Naive B cell (primary cell): ENCODE measurements at regions not wholly inside any gene's neighbourhood (a gene's known extent, or its start where the extent isn't known, plus 50 kb on each side); places are given as distances from the start of the nearest gene placed in this dataset.

ENCODE experiments used
- ATAC-seq, 2 donors: fragments of 150-1000 bp; cut with Tn5 transposase; 2 replicates each; pipeline ENCODE4 v1.10.0; 2021; ENCODE audit warnings: low read depth in 2 of 2, mild to moderate bottlenecking in 2 of 2, moderate library complexity in 2 of 2
- DNase-seq: peaks from one replicate; pipeline ENCODE4 v3.0.0; 2022
- H3K27ac Mint-ChIP-seq, 6 donors: one replicate each; pipeline ENCODE4 v1.8.0; 2020 to 2022; ENCODE audit warnings: mild to moderate bottlenecking in 6 of 6, mixed read lengths in 6 of 6, moderate library complexity in 5 of 6, inconsistent platforms in 2 of 6
- H3K27me3 Mint-ChIP-seq, 3 donors: one replicate each; pipeline ENCODE4 v1.8.0; 2021 to 2022; ENCODE audit warnings: mixed read lengths in 3 of 3, mild to moderate bottlenecking in 1 of 3
- H3K36me3 Mint-ChIP-seq, 2 donors: one replicate each; pipeline ENCODE4 v1.8.0; 2020 to 2022; ENCODE audit warnings: mixed read lengths in 2 of 2, inconsistent platforms in 1 of 2, mild to moderate bottlenecking in 1 of 2
- H3K4me1 Mint-ChIP-seq, 3 donors: one replicate each; pipeline ENCODE4 v1.8.0; 2020 to 2022; ENCODE audit warnings: mixed read lengths in 3 of 3, inconsistent platforms in 1 of 3, mild to moderate bottlenecking in 1 of 3, moderate library complexity in 1 of 3
- H3K4me3 Mint-ChIP-seq, 8 donors: one replicate each; pipeline ENCODE4 v1.8.0; 2020 to 2022; ENCODE audit warnings: mild to moderate bottlenecking in 8 of 8, mixed read lengths in 8 of 8, moderate library complexity in 8 of 8, inconsistent platforms in 2 of 8
- H3K9me3 Mint-ChIP-seq, 7 donors: one replicate each; pipeline ENCODE4 v1.8.0; 2020 to 2022; ENCODE audit warnings: mixed read lengths in 7 of 7, mild to moderate bottlenecking in 5 of 7, inconsistent platforms in 2 of 7, moderate library complexity in 1 of 7

DNA sequence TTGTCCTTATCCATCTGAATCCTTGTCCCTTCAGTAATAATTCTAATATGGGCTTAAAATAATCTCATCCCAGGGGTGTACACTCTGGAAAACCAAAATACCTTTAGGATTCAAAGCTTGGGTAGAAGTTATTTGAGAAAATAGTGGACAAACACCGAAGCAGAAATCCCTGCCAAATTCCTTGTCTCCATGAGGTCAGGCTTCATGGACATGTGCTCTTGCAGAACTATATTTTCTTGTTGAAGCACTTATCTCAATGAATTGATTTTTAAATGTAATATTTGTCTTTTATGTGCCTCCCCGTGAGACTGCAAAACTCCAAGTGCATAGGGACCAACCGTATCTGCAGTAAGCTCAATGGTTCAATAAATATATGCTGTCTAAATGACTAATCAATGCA, 1153.3 kb upstream of the AUTS2 start:
- H3K9me3 Mint-ChIP-seq: peaks cover 0 to 33% (median 16%) of the 10 kb centered on the region in 7 donors
- no peaks in the 10 kb centered on the region for H3K4me1 Mint-ChIP-seq
- DNase-seq (no peak), ATAC-seq (no peak)
- H3K36me3 Mint-ChIP-seq: peaks cover 0 to 7% of the 10 kb centered on the region in 2 donors
- H3K4me3 Mint-ChIP-seq: no peak overlapping the region
- H3K27ac Mint-ChIP-seq: no peak overlapping the region
- H3K27me3 Mint-ChIP-seq: no peaks in the 10 kb centered on the region

DNA sequence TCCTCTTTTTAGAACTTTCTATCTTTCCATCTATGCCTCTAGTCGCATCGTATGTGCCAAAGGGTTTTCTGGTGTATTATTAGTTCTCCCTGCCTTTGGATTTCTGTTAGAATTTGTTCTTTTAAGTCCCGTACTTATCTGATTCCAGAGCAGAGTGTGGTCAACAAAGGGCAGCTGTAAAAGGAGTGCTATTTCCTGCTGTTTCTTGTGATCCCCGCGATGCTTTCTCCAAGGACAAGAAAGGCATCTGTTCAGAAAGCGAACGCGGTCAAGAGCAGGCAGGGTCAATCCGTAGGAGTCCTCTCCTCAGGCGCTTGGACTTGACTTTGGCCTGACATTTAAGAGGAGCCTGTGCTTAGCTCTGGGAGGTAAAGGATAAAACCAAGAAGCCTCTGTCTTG, 1152.1 kb upstream of the AUTS2 start:
- no peak overlapping the region for H3K27ac Mint-ChIP-seq
- no peaks in the 10 kb centered on the region for H3K27me3 Mint-ChIP-seq
- no peak for ATAC-seq
- no peak for DNase-seq
- H3K9me3 Mint-ChIP-seq: peaks cover 1 to 34% (median 16%) of the 10 kb centered on the region in 7 donors
- H3K4me3 Mint-ChIP-seq: no peak overlapping the region
- peaks cover 0 to 7% of the 10 kb centered on the region in 2 donors for H3K36me3 Mint-ChIP-seq
- H3K4me1 Mint-ChIP-seq: no peaks in the 10 kb centered on the region

DNA sequence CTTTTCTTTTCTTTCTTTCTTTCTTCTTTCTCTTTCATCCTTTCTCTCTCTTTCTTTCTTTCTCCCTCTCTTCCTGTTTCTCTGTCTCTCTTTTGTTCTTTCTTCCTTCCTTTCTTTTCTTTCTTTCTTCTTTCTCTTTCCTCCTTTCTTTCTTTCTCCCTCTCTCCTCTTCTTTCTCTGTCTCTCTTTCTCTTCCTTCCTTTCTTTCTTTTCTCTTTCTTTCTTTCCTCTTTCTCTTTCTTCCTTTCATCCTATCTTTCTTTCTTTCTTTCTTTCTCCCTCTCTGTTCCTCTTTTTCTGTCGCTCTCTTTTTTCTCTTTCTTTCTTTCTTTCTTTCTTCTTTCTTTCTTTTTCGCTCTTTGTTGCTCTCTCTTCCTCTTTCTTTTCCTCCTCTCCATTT, 1149.2 kb upstream of the AUTS2 start:
- Mint-ChIP-seq H3K36me3 (peaks cover 0 to 7% of the 10 kb centered on the region in 2 donors), H3K27ac (no peak overlapping the region), H3K9me3 (peaks cover 1 to 34% (median 12%) of the 10 kb centered on the region in 7 donors), H3K4me1 (no peaks in the 10 kb centered on the region), H3K4me3 (peak overlapping the region in 1 of 8 donors; percentile 5), H3K27me3 (no peaks in the 10 kb centered on the region)
- DNase-seq (no peak), ATAC-seq (no peak)

DNA sequence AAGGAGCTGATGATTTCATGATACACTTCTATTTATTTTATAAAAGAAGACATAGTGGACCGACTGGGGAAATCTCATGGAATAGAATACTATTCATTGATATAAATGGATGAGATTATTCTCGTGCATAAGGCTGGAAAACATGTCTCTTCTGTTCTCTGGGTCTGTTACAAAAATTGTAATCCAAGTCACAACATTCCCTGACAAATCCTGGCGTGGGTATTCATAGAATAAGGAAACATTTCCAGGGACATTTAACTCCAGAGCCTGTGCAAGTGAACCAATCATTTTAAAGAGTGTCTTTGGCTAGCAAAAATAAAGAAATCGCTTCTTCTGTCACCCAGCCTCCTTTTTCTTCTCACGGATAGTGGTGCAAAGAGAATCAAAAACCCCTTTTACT, 1148.5 kb upstream of the AUTS2 start:
- no peaks in the 10 kb centered on the region for H3K27me3 Mint-ChIP-seq
- H3K4me1 Mint-ChIP-seq: no peaks in the 10 kb centered on the region
- no peak overlapping the region for H3K27ac Mint-ChIP-seq
- no peak for ATAC-seq
- H3K36me3 Mint-ChIP-seq: peaks cover 0 to 7% of the 10 kb centered on the region in 2 donors
- H3K4me3 Mint-ChIP-seq: no peak overlapping the region
- peaks cover 1 to 39% (median 12%) of the 10 kb centered on the region in 7 donors for H3K9me3 Mint-ChIP-seq
- no peak for DNase-seq

DNA sequence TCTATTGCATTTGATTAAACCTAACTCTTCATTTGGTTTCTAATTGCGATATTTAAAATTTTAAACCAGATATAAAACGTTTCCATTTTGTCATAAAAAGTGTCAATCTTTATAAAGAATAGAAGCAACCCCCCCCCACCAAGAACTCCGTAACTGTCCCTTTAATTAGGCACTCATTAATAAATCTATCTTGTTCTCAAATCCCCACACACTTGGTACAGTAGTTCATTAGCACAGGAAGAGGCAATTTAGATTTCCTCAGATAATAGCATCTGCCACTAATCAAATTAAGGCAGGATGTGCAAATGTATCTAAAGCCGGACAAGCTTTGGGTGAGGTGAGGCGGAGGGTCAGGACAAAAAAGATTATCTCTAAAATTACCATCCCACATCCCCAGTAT, 1143.3 kb upstream of the AUTS2 start:
- Mint-ChIP-seq H3K4me1 (no peaks in the 10 kb centered on the region), H3K9me3 (peaks cover 17 to 50% (median 27%) of the 10 kb centered on the region in 7 donors), H3K27me3 (no peaks in the 10 kb centered on the region), H3K4me3 (no peak overlapping the region), H3K36me3 (peaks cover 5 to 27% of the 10 kb centered on the region in 2 donors), H3K27ac (no peak overlapping the region)
- ATAC-seq (no peak), DNase-seq (no peak)

DNA sequence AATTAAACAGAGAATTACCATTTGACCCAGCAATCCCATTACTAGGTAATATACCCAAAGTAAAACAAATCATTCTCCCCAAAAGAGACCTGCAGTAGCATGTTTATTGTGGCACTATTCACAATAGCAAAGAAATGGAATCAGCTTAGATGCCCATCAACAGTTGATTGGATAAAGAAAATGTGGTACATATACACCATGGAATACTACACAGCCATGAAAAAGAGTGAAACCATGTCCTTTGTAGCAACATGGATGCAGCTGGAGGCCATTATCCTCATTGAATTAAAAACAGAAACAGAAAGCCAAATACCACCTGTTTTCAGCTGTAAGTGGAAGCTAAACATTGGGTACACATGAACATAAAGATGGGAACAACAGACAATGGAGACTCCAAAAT, 1141.8 kb upstream of the AUTS2 start:
- Mint-ChIP-seq H3K4me1 (no peaks in the 10 kb centered on the region), H3K4me3 (no peak overlapping the region), H3K27me3 (no peaks in the 10 kb centered on the region), H3K27ac (no peak overlapping the region), H3K9me3 (peaks cover 17 to 52% (median 26%) of the 10 kb centered on the region in 7 donors), H3K36me3 (peaks cover 5 to 27% of the 10 kb centered on the region in 2 donors)
- ATAC-seq (no peak), DNase-seq (no peak)

DNA sequence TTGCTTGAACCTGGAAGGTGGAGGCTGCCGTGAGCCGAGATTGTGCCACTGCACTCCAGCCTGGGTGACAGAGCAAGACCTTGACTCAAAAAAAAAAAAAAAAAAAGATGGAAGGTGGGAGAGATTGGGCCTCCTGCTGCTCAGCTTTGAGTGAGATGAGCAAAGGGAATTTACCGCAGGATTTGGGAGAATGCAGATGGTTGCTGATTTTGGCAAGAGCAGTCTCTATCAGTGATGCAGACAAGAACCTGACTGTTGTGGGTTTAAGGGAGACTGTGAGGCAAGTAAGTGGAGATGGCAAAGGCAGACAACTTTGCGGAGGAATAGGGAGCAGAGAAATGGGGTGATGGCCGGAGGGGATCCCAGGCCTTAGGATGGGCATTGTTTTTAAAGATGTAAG, 1140.8 kb upstream of the AUTS2 start:
- H3K27me3 Mint-ChIP-seq: no peaks in the 10 kb centered on the region
- H3K27ac Mint-ChIP-seq: peak overlapping the region in 2 of 6 donors; percentile 18 to 21
- DNase-seq: no peak
- peaks cover 17 to 52% (median 26%) of the 10 kb centered on the region in 7 donors for H3K9me3 Mint-ChIP-seq
- H3K4me1 Mint-ChIP-seq: no peaks in the 10 kb centered on the region
- H3K4me3 Mint-ChIP-seq: no peak overlapping the region
- peaks cover 5 to 27% of the 10 kb centered on the region in 2 donors for H3K36me3 Mint-ChIP-seq
- no peak for ATAC-seq

DNA sequence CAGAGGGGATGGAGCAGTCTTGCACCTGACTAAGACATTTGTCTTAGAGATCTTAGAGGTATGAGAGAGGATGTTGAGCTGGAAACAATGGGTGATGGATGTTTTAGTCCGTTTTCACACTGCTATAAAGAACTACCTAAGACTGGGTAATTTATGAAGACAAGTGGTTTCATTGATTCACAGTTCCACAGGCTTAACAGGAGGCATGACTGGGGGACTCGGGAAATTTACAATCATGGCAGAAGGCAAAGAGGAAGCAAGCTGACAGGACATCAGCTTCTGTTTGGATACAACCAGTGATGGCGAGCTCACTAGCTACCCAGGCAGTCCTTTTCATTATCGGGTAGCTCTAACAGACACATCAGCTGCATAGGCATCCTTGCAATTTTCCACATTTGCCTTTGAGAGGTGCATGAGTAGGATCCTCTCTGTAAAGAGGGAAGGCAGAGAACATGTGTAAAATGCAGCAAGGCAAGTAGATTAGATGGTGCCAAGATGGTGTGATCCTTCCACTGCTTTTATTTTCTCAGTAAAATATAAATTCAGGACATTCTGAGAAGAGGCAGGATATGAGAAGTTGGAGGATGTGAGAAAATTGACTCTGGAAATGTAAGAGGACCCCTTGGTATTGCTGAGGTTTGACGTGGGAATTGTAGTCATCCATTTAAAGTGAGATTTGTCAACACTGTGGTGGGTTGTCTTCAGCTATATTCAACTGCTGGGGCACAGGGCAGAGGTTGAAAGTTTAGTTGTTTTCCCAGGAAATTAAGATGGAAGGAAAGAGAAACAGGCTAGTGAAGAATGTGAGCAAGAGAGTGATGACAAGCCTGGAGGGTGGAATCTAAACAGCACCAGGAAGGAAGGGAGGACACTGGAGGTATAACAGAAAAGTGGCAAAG, 1140.0 kb upstream of the AUTS2 start:
- no peaks in the 10 kb centered on the region for H3K27me3 Mint-ChIP-seq
- no peak for ATAC-seq
- H3K9me3 Mint-ChIP-seq: peaks cover 17 to 52% (median 26%) of the 10 kb centered on the region in 7 donors
- no peak overlapping the region for H3K4me3 Mint-ChIP-seq
- no peaks in the 10 kb centered on the region for H3K4me1 Mint-ChIP-seq
- peaks cover 5 to 27% of the 10 kb centered on the region in 2 donors for H3K36me3 Mint-ChIP-seq
- DNase-seq: no peak
- H3K27ac Mint-ChIP-seq: no peak overlapping the region

DNA sequence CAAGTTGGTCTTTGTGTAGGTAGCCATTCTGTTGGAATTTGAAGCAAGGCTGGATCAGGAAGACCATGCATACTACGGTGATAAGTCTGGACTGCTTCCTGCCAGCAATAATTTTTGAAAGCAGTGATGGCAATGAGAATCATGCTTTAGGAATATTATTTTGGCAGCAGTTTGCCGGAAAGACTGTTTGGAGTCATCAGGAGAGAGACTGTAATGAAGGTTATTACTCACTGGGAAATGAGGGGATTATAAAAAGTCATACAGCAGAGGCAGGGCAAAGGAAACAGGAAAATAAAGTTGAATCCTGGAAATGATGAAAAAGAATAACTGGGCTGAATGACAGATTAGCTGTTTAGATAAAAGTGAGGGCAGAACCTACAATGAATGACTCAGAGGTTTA, 1136.8 kb upstream of the AUTS2 start:
- Mint-ChIP-seq H3K4me3 (no peak overlapping the region), H3K27me3 (no peaks in the 10 kb centered on the region), H3K27ac (no peak overlapping the region), H3K36me3 (peaks cover 5 to 27% of the 10 kb centered on the region in 2 donors), H3K9me3 (peaks cover 16 to 36% (median 19%) of the 10 kb centered on the region in 7 donors), H3K4me1 (no peaks in the 10 kb centered on the region)
- ATAC-seq (no peak), DNase-seq (no peak)

DNA sequence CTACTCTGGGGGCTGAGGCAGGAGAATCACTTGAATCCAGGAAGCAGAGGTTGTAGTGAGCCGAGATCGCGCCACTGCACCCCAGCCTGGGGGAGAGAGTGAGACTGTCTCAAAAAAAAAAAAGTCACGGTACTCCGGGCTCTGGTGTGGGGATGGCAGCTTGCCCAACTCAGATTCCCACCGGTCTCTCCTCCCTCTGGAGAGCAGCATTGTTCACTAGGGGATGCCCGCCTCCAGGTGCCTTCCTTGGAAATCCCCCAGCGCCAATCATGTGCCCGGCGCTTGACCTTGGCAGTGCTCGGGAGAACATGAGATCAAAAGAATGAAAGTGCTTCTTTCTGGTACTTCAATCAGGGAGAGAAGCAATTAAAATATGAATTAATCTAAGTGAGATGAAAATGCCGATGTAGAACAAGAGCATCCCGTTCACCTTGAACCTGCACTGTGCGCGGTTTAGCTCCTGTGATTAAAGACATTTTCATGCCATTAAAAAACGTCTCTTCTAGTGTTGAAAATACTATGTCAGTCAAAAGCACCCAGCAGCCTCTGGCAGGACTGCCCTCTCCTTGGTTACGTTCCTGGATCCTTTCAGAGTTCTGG, 1127.3 kb upstream of the AUTS2 start:
- no peaks in the 10 kb centered on the region for H3K4me1 Mint-ChIP-seq
- peaks cover 7 to 45% (median 12%) of the 10 kb centered on the region in 7 donors for H3K9me3 Mint-ChIP-seq
- no peak for ATAC-seq
- H3K4me3 Mint-ChIP-seq: no peak overlapping the region
- no peak overlapping the region for H3K27ac Mint-ChIP-seq
- no peaks in the 10 kb centered on the region for H3K27me3 Mint-ChIP-seq
- no peak for DNase-seq
- H3K36me3 Mint-ChIP-seq: no peaks in the 10 kb centered on the region

DNA sequence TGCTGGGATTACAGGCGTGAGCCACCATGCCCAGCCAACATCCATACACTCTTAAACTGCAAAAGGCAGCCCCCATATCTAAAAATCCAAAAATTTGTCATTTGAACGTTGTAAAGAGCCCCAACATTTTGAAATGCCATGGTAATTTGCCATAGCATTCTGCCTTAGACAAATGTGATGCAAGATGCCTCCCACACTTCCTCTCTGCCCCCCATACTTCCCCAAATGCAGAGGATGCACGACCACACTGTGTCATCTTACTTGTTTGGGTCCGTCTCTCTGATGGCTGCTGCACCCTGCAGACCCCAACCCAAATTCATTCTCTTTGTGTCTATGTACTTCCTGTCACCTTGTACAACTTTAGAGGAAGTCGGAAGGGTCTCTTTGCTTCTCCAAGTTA, 1125.6 kb upstream of the AUTS2 start:
- Mint-ChIP-seq H3K4me3 (no peak overlapping the region), H3K36me3 (no peaks in the 10 kb centered on the region), H3K9me3 (peaks cover 0 to 34% (median 11%) of the 10 kb centered on the region in 7 donors), H3K27me3 (no peaks in the 10 kb centered on the region), H3K27ac (no peak overlapping the region), H3K4me1 (no peaks in the 10 kb centered on the region)
- ATAC-seq: no peak
- no peak for DNase-seq

DNA sequence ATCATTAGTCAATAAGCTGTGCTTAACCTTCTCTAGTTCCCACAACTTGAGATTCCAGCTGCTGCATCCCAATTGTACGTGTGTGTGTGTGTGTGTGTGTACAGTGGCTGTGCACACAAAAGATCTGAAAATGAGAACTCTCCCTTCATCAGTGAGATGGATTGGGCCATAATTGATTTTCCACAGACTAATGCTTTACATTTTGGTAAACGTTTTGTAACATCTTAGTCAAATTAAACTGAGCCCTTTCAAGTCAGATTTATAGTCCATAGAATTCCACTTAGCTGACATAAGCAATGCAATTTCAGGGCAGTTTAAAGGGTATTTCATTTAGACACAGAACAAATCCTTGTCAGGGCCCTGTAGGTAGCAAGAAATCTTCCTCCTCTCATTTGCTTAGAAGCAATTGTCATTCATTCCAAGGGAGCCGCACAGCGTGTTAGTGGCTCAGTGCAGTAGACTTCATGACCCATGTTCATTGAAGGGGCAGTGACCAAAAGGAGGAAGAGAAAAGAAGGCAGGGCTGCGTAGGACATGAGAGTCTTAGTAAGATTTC, 1123.5 kb upstream of the AUTS2 start:
- H3K36me3 Mint-ChIP-seq: no peaks in the 10 kb centered on the region
- H3K27ac Mint-ChIP-seq: no peak overlapping the region
- peaks cover 0 to 27% (median 7%) of the 10 kb centered on the region in 7 donors for H3K9me3 Mint-ChIP-seq
- H3K27me3 Mint-ChIP-seq: no peaks in the 10 kb centered on the region
- no peak overlapping the region for H3K4me3 Mint-ChIP-seq
- ATAC-seq (no peak), DNase-seq (no peak)
- no peaks in the 10 kb centered on the region for H3K4me1 Mint-ChIP-seq

DNA sequence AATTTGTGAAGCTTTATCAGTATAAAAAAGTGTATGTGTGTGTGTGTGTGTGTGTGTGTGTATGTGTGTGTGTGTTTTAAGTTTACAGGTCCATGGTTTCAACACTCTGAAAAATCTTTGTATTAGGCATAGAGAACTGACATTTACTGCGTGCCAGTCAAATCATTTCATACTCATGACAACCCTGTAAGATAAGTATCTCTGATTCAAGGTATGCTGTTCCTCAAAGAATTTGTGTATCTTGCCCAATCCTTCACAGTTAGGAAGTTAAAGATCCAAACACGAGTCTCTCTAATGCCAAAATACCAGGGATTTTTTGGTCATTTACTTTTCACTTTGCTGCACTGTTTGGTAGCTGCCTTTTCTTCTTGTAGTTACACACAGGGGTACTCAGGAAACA, 1121.3 kb upstream of the AUTS2 start:
- no peaks in the 10 kb centered on the region for H3K4me1 Mint-ChIP-seq
- no peak for DNase-seq
- no peaks in the 10 kb centered on the region for H3K36me3 Mint-ChIP-seq
- no peak for ATAC-seq
- H3K4me3 Mint-ChIP-seq: no peak overlapping the region
- no peak overlapping the region for H3K27ac Mint-ChIP-seq
- peaks cover 0 to 16% (median 6%) of the 10 kb centered on the region in 7 donors for H3K9me3 Mint-ChIP-seq
- H3K27me3 Mint-ChIP-seq: no peaks in the 10 kb centered on the region

DNA sequence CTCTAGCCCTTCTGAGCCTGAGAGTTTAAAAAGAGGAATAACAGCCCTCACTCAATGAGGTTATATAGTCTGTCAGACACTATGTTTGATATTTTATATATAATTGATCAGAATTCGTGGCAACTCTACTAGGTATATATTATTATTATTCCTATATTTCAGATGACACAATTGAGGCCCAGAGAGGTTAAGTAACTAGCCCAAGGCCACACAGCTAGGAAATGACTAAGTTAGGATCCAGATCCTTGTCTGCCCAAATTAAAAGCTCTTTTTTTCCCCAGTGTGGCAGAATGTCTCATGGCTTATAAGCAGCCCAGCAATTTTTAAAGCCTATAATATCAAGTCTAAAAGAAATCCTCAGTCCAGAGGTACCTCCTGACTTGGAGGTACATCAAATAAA, 1119.9 kb upstream of the AUTS2 start:
- Mint-ChIP-seq H3K9me3 (peaks cover 1 to 14% (median 8%) of the 10 kb centered on the region in 7 donors), H3K4me3 (no peak overlapping the region), H3K36me3 (no peaks in the 10 kb centered on the region), H3K27ac (no peak overlapping the region), H3K27me3 (no peaks in the 10 kb centered on the region), H3K4me1 (no peaks in the 10 kb centered on the region)
- DNase-seq (no peak), ATAC-seq (no peak)
